ENCODE measurements at regions not wholly inside any gene's neighbourhood (a gene's known extent, or its start where the extent isn't known, plus 50 kb on each side); places are given as distances from the start of the nearest gene placed in this dataset.

- TF ChIP-seq, protein P1, sequence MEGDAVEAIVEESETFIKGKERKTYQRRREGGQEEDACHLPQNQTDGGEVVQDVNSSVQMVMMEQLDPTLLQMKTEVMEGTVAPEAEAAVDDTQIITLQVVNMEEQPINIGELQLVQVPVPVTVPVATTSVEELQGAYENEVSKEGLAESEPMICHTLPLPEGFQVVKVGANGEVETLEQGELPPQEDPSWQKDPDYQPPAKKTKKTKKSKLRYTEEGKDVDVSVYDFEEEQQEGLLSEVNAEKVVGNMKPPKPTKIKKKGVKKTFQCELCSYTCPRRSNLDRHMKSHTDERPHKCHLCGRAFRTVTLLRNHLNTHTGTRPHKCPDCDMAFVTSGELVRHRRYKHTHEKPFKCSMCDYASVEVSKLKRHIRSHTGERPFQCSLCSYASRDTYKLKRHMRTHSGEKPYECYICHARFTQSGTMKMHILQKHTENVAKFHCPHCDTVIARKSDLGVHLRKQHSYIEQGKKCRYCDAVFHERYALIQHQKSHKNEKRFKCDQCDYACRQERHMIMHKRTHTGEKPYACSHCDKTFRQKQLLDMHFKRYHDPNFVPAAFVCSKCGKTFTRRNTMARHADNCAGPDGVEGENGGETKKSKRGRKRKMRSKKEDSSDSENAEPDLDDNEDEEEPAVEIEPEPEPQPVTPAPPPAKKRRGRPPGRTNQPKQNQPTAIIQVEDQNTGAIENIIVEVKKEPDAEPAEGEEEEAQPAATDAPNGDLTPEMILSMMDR (conservative IDR thresholded peaks at IDR 0.05; ENCODE audit: low read length), result no peak
- TF ChIP-seq EZH2phosphoT487 (IDR thresholded peaks at IDR 0.05; ENCODE audit: borderline replicate concordance), result no peak
These were observed 52.9 kb upstream of the MAF start for GRCh38 chr16:79653373-79653891.
